ENCODE measurements at regions not wholly inside any gene's neighbourhood (a gene's known extent, or its start where the extent isn't known, plus 50 kb on each side); places are given as distances from the start of the nearest gene placed in this dataset.
"Not testable (repeated sequence)": the region's sequence is repeated elsewhere in the genome, so short reads cannot be mapped to it uniquely, and the experiment has no call there.

DNA sequence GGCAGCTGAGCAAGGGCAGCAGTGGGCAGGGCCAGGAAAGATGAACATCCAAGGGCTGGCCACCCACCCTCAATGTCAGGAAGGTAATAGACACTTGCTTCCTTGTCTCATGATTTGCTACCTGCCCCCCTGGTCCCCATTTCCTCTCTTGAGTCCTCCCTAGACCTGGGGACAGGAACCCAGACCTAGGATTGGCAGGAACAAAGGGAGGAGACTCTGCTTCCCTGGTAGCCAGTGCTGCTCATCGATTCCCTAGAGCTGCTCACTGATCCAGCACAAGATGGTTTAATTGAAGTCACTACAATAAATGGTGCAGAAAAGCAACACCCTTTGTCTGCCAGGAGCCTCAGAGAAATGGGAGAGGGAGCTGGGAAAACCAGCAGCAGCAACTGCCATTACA is 67.8 kb upstream of the CHST1 start:
- Histone ChIP-seq H2AFZ (ENCODE audit: low read depth, low read length) (no peak overlapping the region), H4K20me1 (ENCODE audit: insufficient read depth) (no peaks in the 10 kb centered on the region), H3K9ac (ENCODE audit: low read length) (no peak overlapping the region), H3K9me3 (ENCODE audit: low read length) (no peaks in the 10 kb centered on the region), H3K9me2 (ENCODE audit: insufficient read depth, low read length) (no peaks in the 10 kb centered on the region), H3F3A (ENCODE audit: insufficient read depth, low read length, poor library complexity, severe bottlenecking) (no peaks in the 10 kb centered on the region), H3K4me2 (ENCODE audit: low read length) (no peak overlapping the region), H3K4me3 (ENCODE audit: low read length) (no peak overlapping the region), H3K79me2 (replicated peaks; ENCODE audit: insufficient read depth, low read length) (no peaks in the 10 kb centered on the region), H3K27me3 (ENCODE audit: insufficient read depth, low read depth, low read length) (no peaks in the 10 kb centered on the region), H3K27ac (ENCODE audit: low read length) (no peak overlapping the region), H3K36me3 (ENCODE audit: insufficient read depth, low read length) (no peaks in the 10 kb centered on the region)
- TF ChIP-seq, protein P1, sequence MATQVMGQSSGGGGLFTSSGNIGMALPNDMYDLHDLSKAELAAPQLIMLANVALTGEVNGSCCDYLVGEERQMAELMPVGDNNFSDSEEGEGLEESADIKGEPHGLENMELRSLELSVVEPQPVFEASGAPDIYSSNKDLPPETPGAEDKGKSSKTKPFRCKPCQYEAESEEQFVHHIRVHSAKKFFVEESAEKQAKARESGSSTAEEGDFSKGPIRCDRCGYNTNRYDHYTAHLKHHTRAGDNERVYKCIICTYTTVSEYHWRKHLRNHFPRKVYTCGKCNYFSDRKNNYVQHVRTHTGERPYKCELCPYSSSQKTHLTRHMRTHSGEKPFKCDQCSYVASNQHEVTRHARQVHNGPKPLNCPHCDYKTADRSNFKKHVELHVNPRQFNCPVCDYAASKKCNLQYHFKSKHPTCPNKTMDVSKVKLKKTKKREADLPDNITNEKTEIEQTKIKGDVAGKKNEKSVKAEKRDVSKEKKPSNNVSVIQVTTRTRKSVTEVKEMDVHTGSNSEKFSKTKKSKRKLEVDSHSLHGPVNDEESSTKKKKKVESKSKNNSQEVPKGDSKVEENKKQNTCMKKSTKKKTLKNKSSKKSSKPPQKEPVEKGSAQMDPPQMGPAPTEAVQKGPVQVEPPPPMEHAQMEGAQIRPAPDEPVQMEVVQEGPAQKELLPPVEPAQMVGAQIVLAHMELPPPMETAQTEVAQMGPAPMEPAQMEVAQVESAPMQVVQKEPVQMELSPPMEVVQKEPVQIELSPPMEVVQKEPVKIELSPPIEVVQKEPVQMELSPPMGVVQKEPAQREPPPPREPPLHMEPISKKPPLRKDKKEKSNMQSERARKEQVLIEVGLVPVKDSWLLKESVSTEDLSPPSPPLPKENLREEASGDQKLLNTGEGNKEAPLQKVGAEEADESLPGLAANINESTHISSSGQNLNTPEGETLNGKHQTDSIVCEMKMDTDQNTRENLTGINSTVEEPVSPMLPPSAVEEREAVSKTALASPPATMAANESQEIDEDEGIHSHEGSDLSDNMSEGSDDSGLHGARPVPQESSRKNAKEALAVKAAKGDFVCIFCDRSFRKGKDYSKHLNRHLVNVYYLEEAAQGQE (IDR thresholded peaks at IDR 0.05; ENCODE audit: borderline replicate concordance), result no peak
- TF ChIP-seq TAF1 (IDR thresholded peaks at IDR 0.05; ENCODE audit: low read depth), result no peak
- no peak for TF ChIP-seq EZH2 (IDR thresholded peaks at IDR 0.05; ENCODE audit: borderline replicate concordance, insufficient read depth, low read length, poor library complexity, severe bottlenecking)
- no peak for TF ChIP-seq MXI1 (conservative IDR thresholded peaks at IDR 0.05; ENCODE audit: poor library complexity, severe bottlenecking)
- TF ChIP-seq SMC3 (conservative IDR thresholded peaks at IDR 0.05; ENCODE audit: poor library complexity), result no peak
- no peak for TF ChIP-seq POLR2AphosphoS5 (IDR thresholded peaks at IDR 0.05)
- no peak for TF ChIP-seq EP300 (conservative IDR thresholded peaks at IDR 0.05; ENCODE audit: poor library complexity, severe bottlenecking)
- TF ChIP-seq, protein P2, sequence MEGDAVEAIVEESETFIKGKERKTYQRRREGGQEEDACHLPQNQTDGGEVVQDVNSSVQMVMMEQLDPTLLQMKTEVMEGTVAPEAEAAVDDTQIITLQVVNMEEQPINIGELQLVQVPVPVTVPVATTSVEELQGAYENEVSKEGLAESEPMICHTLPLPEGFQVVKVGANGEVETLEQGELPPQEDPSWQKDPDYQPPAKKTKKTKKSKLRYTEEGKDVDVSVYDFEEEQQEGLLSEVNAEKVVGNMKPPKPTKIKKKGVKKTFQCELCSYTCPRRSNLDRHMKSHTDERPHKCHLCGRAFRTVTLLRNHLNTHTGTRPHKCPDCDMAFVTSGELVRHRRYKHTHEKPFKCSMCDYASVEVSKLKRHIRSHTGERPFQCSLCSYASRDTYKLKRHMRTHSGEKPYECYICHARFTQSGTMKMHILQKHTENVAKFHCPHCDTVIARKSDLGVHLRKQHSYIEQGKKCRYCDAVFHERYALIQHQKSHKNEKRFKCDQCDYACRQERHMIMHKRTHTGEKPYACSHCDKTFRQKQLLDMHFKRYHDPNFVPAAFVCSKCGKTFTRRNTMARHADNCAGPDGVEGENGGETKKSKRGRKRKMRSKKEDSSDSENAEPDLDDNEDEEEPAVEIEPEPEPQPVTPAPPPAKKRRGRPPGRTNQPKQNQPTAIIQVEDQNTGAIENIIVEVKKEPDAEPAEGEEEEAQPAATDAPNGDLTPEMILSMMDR (IDR thresholded peaks at IDR 0.05; ENCODE audit: poor library complexity, severe bottlenecking), result no peak
- no peak for TF ChIP-seq RAD21 (conservative IDR thresholded peaks at IDR 0.05)

DNA sequence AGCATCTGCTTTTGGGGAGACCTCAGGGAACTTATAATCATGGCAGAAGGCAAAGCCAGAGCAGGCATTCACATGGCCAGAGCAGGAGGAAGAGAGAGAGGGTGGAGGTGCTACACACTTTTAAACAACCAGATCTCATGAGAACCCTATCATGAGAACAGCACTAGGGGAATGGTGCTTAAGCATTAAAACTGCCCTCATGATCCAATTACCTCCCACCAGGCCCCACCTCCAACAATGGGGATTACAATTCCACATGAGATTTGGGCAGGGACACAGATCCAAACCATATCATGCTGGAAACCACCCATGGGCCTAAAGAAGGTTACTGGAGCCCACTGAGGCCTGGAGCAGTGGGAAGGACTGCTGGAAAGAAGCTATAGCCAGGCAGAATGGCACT is 66.9 kb upstream of the CHST1 start:
- Histone ChIP-seq H3K79me2 (replicated peaks; ENCODE audit: insufficient read depth, low read length) (no peaks in the 10 kb centered on the region), H3F3A (ENCODE audit: insufficient read depth, low read length, poor library complexity, severe bottlenecking) (no peaks in the 10 kb centered on the region), H4K20me1 (ENCODE audit: insufficient read depth) (no peaks in the 10 kb centered on the region), H3K9ac (ENCODE audit: low read length) (no peak overlapping the region), H3K27me3 (ENCODE audit: insufficient read depth, low read depth, low read length) (no peaks in the 10 kb centered on the region), H3K27ac (ENCODE audit: low read length) (no peak overlapping the region), H3K4me2 (ENCODE audit: low read length) (no peak overlapping the region), H2AFZ (ENCODE audit: low read depth, low read length) (no peak overlapping the region), H3K4me3 (ENCODE audit: low read length) (no peak overlapping the region), H3K9me2 (ENCODE audit: insufficient read depth, low read length) (no peaks in the 10 kb centered on the region), H3K9me3 (ENCODE audit: low read length) (no peaks in the 10 kb centered on the region), H3K36me3 (ENCODE audit: insufficient read depth, low read length) (no peaks in the 10 kb centered on the region)
- no peak for TF ChIP-seq EP300 (conservative IDR thresholded peaks at IDR 0.05; ENCODE audit: poor library complexity, severe bottlenecking)
- TF ChIP-seq, protein P1 (IDR thresholded peaks at IDR 0.05; ENCODE audit: borderline replicate concordance), result no peak
- no peak for TF ChIP-seq RAD21 (conservative IDR thresholded peaks at IDR 0.05)
- no peak for TF ChIP-seq EZH2 (IDR thresholded peaks at IDR 0.05; ENCODE audit: borderline replicate concordance, insufficient read depth, low read length, poor library complexity, severe bottlenecking)
- TF ChIP-seq TAF1 (IDR thresholded peaks at IDR 0.05; ENCODE audit: low read depth), result no peak
- TF ChIP-seq SMC3 (conservative IDR thresholded peaks at IDR 0.05; ENCODE audit: poor library complexity), result no peak
- TF ChIP-seq, protein P2 (IDR thresholded peaks at IDR 0.05; ENCODE audit: poor library complexity, severe bottlenecking), result no peak
- TF ChIP-seq MXI1 (conservative IDR thresholded peaks at IDR 0.05; ENCODE audit: poor library complexity, severe bottlenecking), result no peak
- no peak for TF ChIP-seq POLR2AphosphoS5 (IDR thresholded peaks at IDR 0.05)

DNA sequence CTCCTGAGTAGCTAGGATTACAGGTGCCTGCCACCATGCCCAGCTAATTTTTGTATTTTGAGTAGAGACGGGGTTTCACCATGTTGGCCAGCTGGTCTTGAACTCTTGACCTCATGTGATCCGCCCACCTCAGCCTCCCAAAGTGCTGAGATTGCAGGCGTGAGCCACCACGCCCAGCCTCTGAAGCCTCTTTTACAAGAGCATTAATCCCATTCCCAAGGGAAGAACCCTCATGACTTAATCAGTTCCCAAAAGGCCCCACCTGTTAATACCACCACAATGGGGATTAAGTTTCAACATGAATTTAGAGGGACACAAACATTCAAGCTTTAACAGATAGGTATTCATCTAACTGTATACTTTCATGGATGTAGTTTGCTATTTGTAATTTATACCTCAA is 65.7 kb upstream of the CHST1 start:
- not testable (repeated sequence) for H2AFZ ChIP-seq (ENCODE audit: low read depth, low read length); H3K9me2 ChIP-seq (ENCODE audit: insufficient read depth, low read length); H3K27ac ChIP-seq (ENCODE audit: low read length); H3K9ac ChIP-seq (ENCODE audit: low read length); H3K9me3 ChIP-seq (ENCODE audit: low read length); H3F3A ChIP-seq (ENCODE audit: insufficient read depth, low read length, poor library complexity, severe bottlenecking); H3K36me3 ChIP-seq (ENCODE audit: insufficient read depth, low read length); H4K20me1 ChIP-seq (ENCODE audit: insufficient read depth); H3K27me3 ChIP-seq (ENCODE audit: insufficient read depth, low read depth, low read length); H3K79me2 ChIP-seq (replicated peaks; ENCODE audit: insufficient read depth, low read length); H3K4me2 ChIP-seq (ENCODE audit: low read length); H3K4me3 ChIP-seq (ENCODE audit: low read length)

Data from neural cell (in vitro differentiated cells).